HL-60 (cell line): ENCODE measurements at regions not wholly inside any gene's neighbourhood (a gene's known extent, or its start where the extent isn't known, plus 50 kb on each side); places are given as distances from the start of the nearest gene placed in this dataset.
A peak's percentile ranks its signal among the peaks of the same experiment; 100 is the strongest.

Experiments
- DNase-seq, 2 experiments: peaks; one replicate each; pipeline ENCODE4 v3.0.0-alpha.2; 2010 to 2020; ENCODE audit warnings: low read depth in 1 of 2, low spot score in 1 of 2
- H3K27ac ChIP-seq: fragments of 250-450 bp; sonication (Bioruptor Pico); replicated peaks from 2 replicates; pipeline ENCODE4 v1.5.1; 2020; ENCODE audit warnings: mild to moderate bottlenecking, moderate library complexity
- H3K27me3 ChIP-seq: fragments of 250-450 bp; sonication (Bioruptor Pico); 2 replicates; pipeline ENCODE4 v1.5.1; 2021; ENCODE audit warnings: mild to moderate bottlenecking, moderate library complexity; ENCODE audit not compliant: insufficient read depth, poor library complexity, severe bottlenecking
- H3K4me3 ChIP-seq: replicated peaks from 2 replicates; pipeline ENCODE4 v1.5.1; 2011; ENCODE audit warnings: mild to moderate bottlenecking, control low read depth, low read length; ENCODE audit not compliant: insufficient read depth
- CTCF ChIP-seq: IDR thresholded peaks from one replicate; pipeline ENCODE4 v1.5.1; 2011; ENCODE audit warnings: low read length, control low read depth, inconsistent platforms; ENCODE audit not compliant: insufficient read depth
- GABPA ChIP-seq: IDR thresholded peaks from 2 replicates; pipeline ENCODE4 v1.6.1; 2012; ENCODE audit warnings: low read depth
- POLR2AphosphoS5 ChIP-seq: IDR thresholded peaks from 2 replicates; pipeline ENCODE4 v1.6.1; 2012; ENCODE audit warnings: low read depth
- REST ChIP-seq: IDR thresholded peaks from 2 replicates; pipeline ENCODE4 v1.6.1; 2012; ENCODE audit warnings: low read depth; ENCODE audit not compliant: insufficient replicate concordance
- SPI1 ChIP-seq: IDR thresholded peaks from 2 replicates; pipeline ENCODE4 v1.6.1; 2012; ENCODE audit warnings: low read depth, mild to moderate bottlenecking, borderline replicate concordance

DNA sequence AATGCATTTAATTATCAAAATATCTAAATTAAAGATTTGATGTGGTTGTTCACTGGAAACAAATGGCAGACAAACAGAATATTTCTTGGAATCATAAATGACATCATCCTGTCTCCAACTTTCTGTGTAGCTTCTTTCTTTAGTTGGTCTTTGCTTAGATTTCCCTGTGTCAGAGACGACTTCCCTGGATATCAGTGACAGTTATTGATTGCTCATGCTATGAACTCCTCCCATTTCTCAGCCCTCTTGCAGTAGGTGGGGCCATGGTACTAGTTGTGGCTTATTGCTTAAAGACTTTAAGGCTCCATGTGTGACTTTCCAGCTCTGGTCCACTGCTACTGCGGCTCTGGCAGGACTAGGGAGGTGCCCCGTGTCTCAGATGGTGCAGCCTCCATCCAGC lies 592.6 kb downstream of the MTRR start:
- Histone ChIP-seq H3K4me3 (no peak overlapping the region), H3K27me3 (no peaks in the 10 kb centered on the region), H3K27ac (no peak overlapping the region)
- TF ChIP-seq GABPA (no peak), CTCF (no peak), SPI1 (no peak), POLR2AphosphoS5 (no peak), REST (no peak)
- DNase-seq = no peak

DNA sequence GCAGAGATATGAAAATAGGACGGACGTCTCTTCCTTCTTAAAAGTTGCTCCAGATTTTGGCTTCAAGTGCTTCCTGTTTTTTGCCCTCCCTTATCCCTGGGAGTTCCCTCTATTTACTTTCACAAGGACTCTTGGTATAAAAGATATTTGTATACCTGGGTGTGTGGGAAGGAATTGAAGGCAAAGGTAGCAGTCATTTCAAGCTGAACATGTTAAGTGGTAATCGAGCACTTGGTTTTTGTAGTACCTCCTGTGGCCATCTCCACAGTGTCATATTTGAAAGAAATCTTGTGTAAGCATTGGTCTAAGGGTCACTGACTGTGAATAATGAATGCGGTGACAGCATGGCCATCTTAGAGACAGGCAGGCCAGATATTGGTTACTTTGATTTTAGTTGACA lies 593.6 kb downstream of the MTRR start:
- no peak for TF ChIP-seq REST

GRCh38 chr5:8470489-8470888 lies 601.5 kb downstream of the MTRR start:
- no peak for TF ChIP-seq CTCF
- no peak for TF ChIP-seq REST
- no peak for TF ChIP-seq POLR2AphosphoS5
- TF ChIP-seq SPI1 = no peak
- TF ChIP-seq GABPA = no peak
- Histone ChIP-seq H3K4me3 (no peak overlapping the region), H3K27ac (no peak overlapping the region), H3K27me3 (no peaks in the 10 kb centered on the region)
- no peak for DNase-seq

More for the DNA sequence above, 593.6 kb downstream of the MTRR start:
- H3K27ac ChIP-seq = no peak overlapping the region
- no peak overlapping the region for H3K4me3 ChIP-seq
- H3K27me3 ChIP-seq = no peaks in the 10 kb centered on the region
- DNase-seq = no peak

GRCh38 chr5:8471581-8471980 lies 602.6 kb downstream of the MTRR start:
- TF ChIP-seq GABPA (no peak), CTCF (no peak), REST (no peak), SPI1 (no peak), POLR2AphosphoS5 (no peak)
- Histone ChIP-seq H3K27me3 (no peaks in the 10 kb centered on the region), H3K27ac (no peak overlapping the region), H3K4me3 (no peak overlapping the region)
- DNase-seq = peak in 1 of 2 experiments; percentile 27
